ENCODE measurements at regions not wholly inside any gene's neighbourhood (a gene's known extent, or its start where the extent isn't known, plus 50 kb on each side); places are given as distances from the start of the nearest gene placed in this dataset.
"Not testable (repeated sequence)": the region's sequence is repeated elsewhere in the genome, so short reads cannot be mapped to it uniquely, and the experiment has no call there.

DNA sequence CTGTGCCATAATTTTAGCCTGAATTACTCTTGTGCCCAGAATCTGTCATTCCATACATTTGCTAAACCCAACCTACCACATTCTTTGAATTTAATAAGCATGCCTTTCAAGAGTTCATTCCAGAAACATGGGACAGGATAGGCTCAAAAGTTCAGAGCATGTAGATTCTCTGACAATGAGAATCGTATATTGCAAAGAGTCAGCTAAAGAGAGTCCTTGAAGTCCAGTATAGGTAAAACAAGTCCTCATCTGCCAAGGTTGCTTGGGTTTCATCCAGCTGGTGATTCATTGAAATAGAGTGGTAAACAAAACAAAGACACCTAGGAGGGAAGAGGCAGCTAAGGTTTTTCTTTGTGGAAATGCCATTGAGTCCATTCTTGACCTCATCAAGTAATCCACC, 249.3 kb upstream of the DIPK2B start:
- ATAC-seq (no peak), DNase-seq (ENCODE audit: low spot score) (no peak)
- intact Hi-C loops (cut with DNase I) = no loop called here

GRCh38 chrX:45447995-45448394, 247.3 kb upstream of the DIPK2B start:
- DNase-seq (ENCODE audit: low spot score) (no peak), ATAC-seq (no peak)
- intact Hi-C loops (cut with DNase I) = no loop called here

DNA sequence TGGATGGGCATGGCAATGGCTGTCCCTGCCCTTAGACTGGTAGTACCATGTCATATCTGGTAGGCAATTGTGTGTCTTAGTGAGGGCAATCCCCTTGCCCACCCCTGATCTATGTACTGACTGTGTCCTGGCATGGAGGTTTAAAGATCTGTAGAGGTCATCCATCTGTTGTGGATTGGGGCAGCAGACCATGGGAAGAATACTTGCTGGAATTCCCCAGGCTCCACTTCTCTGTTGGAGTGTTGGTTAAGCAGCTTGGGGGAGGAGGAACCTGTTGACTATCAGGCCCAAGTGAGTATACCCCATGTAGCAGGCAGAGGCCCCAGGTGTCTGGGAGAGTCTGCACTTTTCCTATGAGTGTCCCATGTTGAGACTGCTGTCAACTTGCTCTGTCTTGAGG, 246.7 kb upstream of the DIPK2B start:
- intact Hi-C loops (cut with DNase I) = no loop called here
- no peak for DNase-seq (ENCODE audit: low spot score)
- ATAC-seq = no peak

- intact Hi-C loops (cut with DNase I) = no loop called here
- DNase-seq (ENCODE audit: low spot score) (no peak), ATAC-seq (no peak)
These were observed 245.2 kb upstream of the DIPK2B start for GRCh38 chrX:45445745-45446412.

DNA sequence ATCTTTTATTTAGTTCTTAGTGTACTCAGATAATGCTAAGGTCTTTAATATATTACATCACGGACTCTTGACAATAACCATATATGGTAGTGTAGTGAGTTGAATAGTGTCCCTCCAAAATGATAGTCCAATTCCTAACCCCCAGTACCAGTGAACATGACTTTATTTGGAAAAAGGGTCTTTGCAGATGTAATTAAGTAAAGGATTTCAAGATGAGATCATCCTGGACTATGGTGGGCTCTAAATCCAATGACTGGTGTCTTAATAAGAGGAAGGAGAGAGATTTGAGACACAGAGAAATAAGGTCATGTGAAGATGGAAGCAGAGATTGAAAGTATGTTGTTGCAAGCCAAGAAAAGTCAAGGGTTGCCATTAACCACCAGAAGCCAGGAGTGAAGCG, 236.5 kb upstream of the DIPK2B start:
- ATAC-seq (no peak), DNase-seq (ENCODE audit: low spot score) (no peak)
- intact Hi-C loops (cut with DNase I) = loop anchor here (5.0 kb wide), 1 partner anchor 1325 kb away; no protein-coding TSS in a partner anchor

- ATAC-seq (no peak), DNase-seq (ENCODE audit: low spot score) (no peak)
- intact Hi-C loops (cut with DNase I) = loop anchor here (5.0 kb wide), 1 partner anchor 1323 kb away; no protein-coding TSS in a partner anchor
These were observed 234.8 kb upstream of the DIPK2B start for GRCh38 chrX:45435481-45435880.

GRCh38 chrX:45434231-45434630, 233.6 kb upstream of the DIPK2B start:
- intact Hi-C loops (cut with DNase I) = no loop called here
- DNase-seq (ENCODE audit: low spot score) (no peak), ATAC-seq (no peak)

GRCh38 chrX:45428831-45429230, 228.2 kb upstream of the DIPK2B start:
- DNase-seq (ENCODE audit: low spot score) (no peak), ATAC-seq (no peak)
- intact Hi-C loops (cut with DNase I) = no loop called here

DNA sequence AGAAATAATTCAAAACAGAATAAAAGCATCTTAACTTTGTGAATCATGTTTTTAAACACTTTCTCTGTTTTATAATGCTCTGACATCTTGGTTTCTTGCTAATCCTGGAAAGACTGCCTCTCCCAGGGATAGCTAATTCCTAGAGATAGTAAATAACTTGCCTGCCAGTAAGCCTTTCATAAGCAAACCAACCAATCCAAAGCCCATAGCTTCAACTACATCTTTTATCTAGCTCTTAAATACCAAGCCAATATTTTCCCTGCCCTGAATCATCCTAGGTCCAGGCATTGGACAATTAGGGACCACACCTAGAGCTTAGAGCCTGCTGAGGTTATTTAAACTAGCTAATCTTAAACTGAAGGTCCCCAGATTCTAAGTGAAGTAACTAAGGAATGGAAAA, 223.7 kb upstream of the DIPK2B start:
- intact Hi-C loops (cut with DNase I) = no loop called here
- no peak for ATAC-seq
- no peak for DNase-seq (ENCODE audit: low spot score)

GRCh38 chrX:45422216-45422925, 221.7 kb upstream of the DIPK2B start:
- ATAC-seq = no peak
- intact Hi-C loops (cut with DNase I) = no loop called here
- DNase-seq (ENCODE audit: low spot score) = no peak

DNA sequence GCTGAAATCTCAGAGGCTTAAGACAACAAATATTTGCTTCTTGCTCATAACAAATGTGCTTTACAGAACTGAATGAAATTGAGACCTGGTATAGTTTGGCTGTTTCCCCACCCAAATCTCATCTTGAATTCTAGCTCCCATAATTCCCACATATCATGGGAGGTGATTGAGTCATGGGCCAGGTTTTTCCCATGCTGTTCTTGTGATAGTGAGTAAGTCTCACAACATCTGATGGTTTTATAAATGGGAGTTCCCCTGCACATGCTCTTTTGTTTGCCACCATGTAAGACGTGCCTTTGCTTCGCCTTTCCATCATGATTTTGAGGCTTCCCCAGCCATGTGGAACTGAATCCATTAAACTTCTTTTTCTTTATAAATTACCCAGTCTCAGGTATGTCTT, 221.1 kb upstream of the DIPK2B start:
- intact Hi-C loops (cut with DNase I) = no loop called here
- no peak for ATAC-seq
- DNase-seq (ENCODE audit: low spot score) = no peak

GRCh38 chrX:45404206-45404605, 203.5 kb upstream of the DIPK2B start:
- ATAC-seq = no peak
- no peak for DNase-seq (ENCODE audit: low spot score)
- intact Hi-C loops (cut with DNase I) = no loop called here

GRCh38 chrX:45401923-45402322, 201.2 kb upstream of the DIPK2B start:
- ATAC-seq = no peak

GRCh38 chrX:45400951-45401725, 200.5 kb upstream of the DIPK2B start:
- DNase-seq (ENCODE audit: low spot score); intact Hi-C loops (cut with DNase I); ATAC-seq: not testable (repeated sequence)

More at GRCh38 chrX:45401923-45402322, 201.2 kb upstream of the DIPK2B start:
- no peak for DNase-seq (ENCODE audit: low spot score)
- intact Hi-C loops (cut with DNase I) = no loop called here

- DNase-seq (ENCODE audit: low spot score) = no peak
- intact Hi-C loops (cut with DNase I) = no loop called here
- no peak for ATAC-seq
These were observed 199.5 kb upstream of the DIPK2B start for GRCh38 chrX:45400027-45400779.

GRCh38 chrX:45385757-45386156, 185.1 kb upstream of the DIPK2B start:
- ATAC-seq = no peak
- intact Hi-C loops (cut with DNase I) = no loop called here
- no peak for DNase-seq (ENCODE audit: low spot score)

DNA sequence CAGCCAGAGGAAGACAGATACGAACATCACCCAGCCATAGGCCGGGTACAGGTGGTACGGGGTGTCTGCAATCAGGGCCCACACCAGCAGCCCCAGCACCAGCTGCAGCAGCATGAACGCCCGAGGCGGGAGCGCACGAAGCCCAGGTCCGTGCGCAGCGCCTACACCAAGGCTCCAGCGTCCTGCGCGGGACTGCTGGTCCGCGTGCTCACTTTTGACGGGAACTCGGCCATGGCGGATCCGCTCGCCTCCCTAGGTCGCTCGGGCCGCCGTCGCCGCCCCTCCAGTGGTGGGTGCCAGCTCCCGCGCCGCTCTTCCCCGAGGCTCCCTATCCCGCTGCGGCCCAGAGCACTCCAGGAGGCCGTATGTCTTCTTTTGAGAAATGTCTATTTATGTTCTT, 181.2 kb upstream of the DIPK2B start:
- DNase-seq (ENCODE audit: low spot score) = no peak
- intact Hi-C loops (cut with DNase I) = no loop called here
- ATAC-seq = no peak

DNA sequence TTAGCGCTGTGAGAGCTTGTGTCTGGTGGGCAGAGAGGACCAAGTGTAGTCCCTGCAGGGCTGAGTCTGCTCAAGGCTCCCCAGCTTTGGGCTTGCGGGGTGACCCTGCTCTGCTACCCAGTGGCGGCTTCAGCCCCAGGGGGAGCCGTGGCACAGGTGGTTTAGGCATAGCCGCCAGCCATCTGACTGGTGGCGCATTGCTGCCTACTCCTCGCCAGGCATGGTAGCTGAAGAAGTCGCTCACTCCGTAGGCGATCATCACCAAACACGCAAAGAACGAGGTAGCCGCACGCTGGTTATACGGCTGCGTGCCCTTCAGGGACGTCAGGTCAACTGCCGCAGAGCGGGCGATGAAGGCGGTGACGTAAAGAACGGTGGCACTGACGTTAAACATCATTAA, 180.7 kb upstream of the DIPK2B start:
- no peak for DNase-seq (ENCODE audit: low spot score)
- intact Hi-C loops (cut with DNase I) = no loop called here

GRCh38 chrX:45379236-45379635, 178.6 kb upstream of the DIPK2B start:
- ATAC-seq (no peak), DNase-seq (ENCODE audit: low spot score) (no peak)
- intact Hi-C loops (cut with DNase I) = no loop called here

More for the DNA sequence above, 180.7 kb upstream of the DIPK2B start:
- ATAC-seq = no peak

Data from sciatic nerve (tissue), 2 donors.